HG03097 (cell line): ENCODE measurements at regions not wholly inside any gene's neighbourhood (a gene's known extent, or its start where the extent isn't known, plus 50 kb on each side); places are given as distances from the start of the nearest gene placed in this dataset.

Experiments used
- ATAC-seq: cut with Tn5 transposase; IDR thresholded peaks from one replicate; pipeline ENCODE4 v1.9.1; 2021; ENCODE audit not compliant: unreplicated experiment, low FRiP score

GRCh38 chr3:117230924-117231323 lies 521.3 kb downstream of the TUSC7 start:
- ATAC-seq, result no peak

GRCh38 chr3:117234331-117234730 lies 524.8 kb downstream of the TUSC7 start:
- ATAC-seq, result no peak

GRCh38 chr3:117235304-117235703 lies 525.7 kb downstream of the TUSC7 start:
- no peak for ATAC-seq

- no peak for ATAC-seq
Measured at GRCh38 chr3:117238806-117239205, 529.2 kb downstream of the TUSC7 start.

GRCh38 chr3:117243657-117244056 lies 534.1 kb downstream of the TUSC7 start:
- ATAC-seq, result no peak

GRCh38 chr3:117246771-117247555 lies 537.4 kb downstream of the TUSC7 start:
- no peak for ATAC-seq

- no peak for ATAC-seq
Measured at GRCh38 chr3:117248153-117248552, 538.6 kb downstream of the TUSC7 start.

GRCh38 chr3:117252208-117252607 lies 542.6 kb downstream of the TUSC7 start:
- ATAC-seq, result no peak

GRCh38 chr3:117252651-117253050 lies 543.1 kb downstream of the TUSC7 start:
- ATAC-seq, result no peak

GRCh38 chr3:117253636-117254035 lies 544.1 kb downstream of the TUSC7 start:
- no peak for ATAC-seq

- ATAC-seq, result no peak
Measured at GRCh38 chr3:117254985-117255384, 545.4 kb downstream of the TUSC7 start.

GRCh38 chr3:117255736-117256135 lies 546.2 kb downstream of the TUSC7 start:
- no peak for ATAC-seq

- ATAC-seq, result no peak
Measured at GRCh38 chr3:117261983-117262421, 552.4 kb downstream of the TUSC7 start.

- no peak for ATAC-seq
Measured at GRCh38 chr3:117263270-117263669, 553.7 kb downstream of the TUSC7 start.

GRCh38 chr3:117263745-117264144 lies 554.2 kb downstream of the TUSC7 start:
- no peak for ATAC-seq

- no peak for ATAC-seq
Measured at GRCh38 chr3:117264204-117264994, 554.8 kb downstream of the TUSC7 start.

- ATAC-seq, result no peak
Measured at GRCh38 chr3:117266806-117267205, 557.2 kb downstream of the TUSC7 start.

- ATAC-seq, result no peak
Measured at GRCh38 chr3:117268318-117268717, 558.7 kb downstream of the TUSC7 start.

GRCh38 chr3:117272274-117272673 lies 562.7 kb downstream of the TUSC7 start:
- no peak for ATAC-seq

GRCh38 chr3:117272876-117273523 lies 563.4 kb downstream of the TUSC7 start:
- no peak for ATAC-seq

GRCh38 chr3:117277816-117278215 lies 568.2 kb downstream of the TUSC7 start:
- ATAC-seq, result no peak
